SK-N-SH (cell line): ENCODE measurements at regions not wholly inside any gene's neighbourhood (a gene's known extent, or its start where the extent isn't known, plus 50 kb on each side); places are given as distances from the start of the nearest gene placed in this dataset.

Source experiments
- CTCF ChIA-PET: fragments of 300-600, 350-600 bp; formaldehyde crosslinking; extraction: SDS; loops from one replicate; lab custom pipeline; 2021; lab: Yijun Ruan, JAX
- POLR2A ChIA-PET: fragments of 350-600 bp; sonication (Branson Sonifier 250); formaldehyde crosslinking; extraction: SDS; loops from one replicate; lab custom pipeline; 2020; ENCODE audit warnings: antibody characterized with exemption, inconsistent platforms; lab: Yijun Ruan, JAX
- DNase-seq: peaks from one replicate; pipeline ENCODE4 v3.0.0; 2012
- H2AFZ ChIP-seq: fragments of 200-600 bp; sonication (generic); 2 replicates; pipeline ENCODE4 v1.8.1; 2016; ENCODE audit warnings: antibody characterized with exemption, mild to moderate bottlenecking, low read depth
- H3F3A ChIP-seq: fragments of 200-600 bp; sonication (generic); replicated peaks from 2 replicates; pipeline ENCODE3; 2016; ENCODE audit warnings: antibody characterized with exemption, mild to moderate bottlenecking; ENCODE audit not compliant: insufficient read depth
- H3K27ac ChIP-seq, 2 experiments: fragments of 200-500 bp in 1 of 2; fragments of 200-600 bp in 1 of 2; sonication (Bioruptor generic) in 1 of 2; sonication (generic), shearing (Covaris generic) in 1 of 2; 2 replicates each; pipeline versions ENCODE4 v1.5.1 to v1.6.1; 2014 to 2016; ENCODE audit warnings: low read depth in 2 of 2, inconsistent platforms in 1 of 2, low read length in 1 of 2, mild to moderate bottlenecking in 1 of 2, mixed read lengths in 1 of 2
- H3K27me3 ChIP-seq: fragments of 200-600 bp; sonication (generic), shearing (Covaris generic); 2 replicates; pipeline ENCODE4 v1.6.1; 2016; ENCODE audit warnings: mixed run types; ENCODE audit not compliant: insufficient read depth
- H3K36me3 ChIP-seq, 2 experiments: fragments of 200-500 bp in 1 of 2; fragments of 200-600 bp in 1 of 2; sonication (Bioruptor generic) in 1 of 2; sonication (generic) in 1 of 2; replicated peaks in 1 of 2; 2 replicates each; pipeline versions ENCODE3 to v1.5.1; 2014 to 2016; ENCODE audit warnings: low read length in 1 of 2, mild to moderate bottlenecking in 1 of 2; ENCODE audit not compliant: insufficient read depth in 2 of 2, control insufficient read depth in 1 of 2
- H3K4me1 ChIP-seq, 2 experiments: fragments of 200-500 bp in 1 of 2; fragments of 200-600 bp in 1 of 2; sonication (Bioruptor generic) in 1 of 2; sonication (generic), shearing (Covaris generic) in 1 of 2; 2 replicates each; pipeline versions ENCODE4 v1.5.1 to v1.6.1; 2014 to 2016; ENCODE audit warnings: low read depth in 1 of 2, low read length in 1 of 2, mixed run types in 1 of 2; ENCODE audit not compliant: insufficient read depth in 2 of 2, control insufficient read depth in 1 of 2
- H3K4me2 ChIP-seq: fragments of 200-600 bp; sonication (generic), shearing (Covaris generic); 2 replicates; pipeline ENCODE4 v1.6.1; 2017; ENCODE audit warnings: mixed run types
- H3K4me3 ChIP-seq, 2 experiments: fragments of 200-500 bp in 1 of 2; fragments of 200-600 bp in 1 of 2; sonication (Bioruptor generic) in 1 of 2; sonication (generic), shearing (Covaris generic) in 1 of 2; 2 replicates each; pipeline versions ENCODE4 v1.5.1 to v1.8.1; 2014 to 2016; ENCODE audit warnings: low read depth in 2 of 2, inconsistent platforms in 1 of 2, low read length in 1 of 2, mild to moderate bottlenecking in 1 of 2, mixed read lengths in 1 of 2, moderate library complexity in 1 of 2
- H3K79me2 ChIP-seq: fragments of 200-600 bp; sonication (generic); 2 replicates; pipeline ENCODE4 v1.8.1; 2017; ENCODE audit warnings: mild to moderate bottlenecking; ENCODE audit not compliant: insufficient read depth
- H3K9ac ChIP-seq: fragments of 200-600 bp; sonication (generic); 2 replicates; pipeline ENCODE4 v1.6.1; 2017; ENCODE audit warnings: mixed run types
- H3K9me2 ChIP-seq: fragments of 200-600 bp; sonication (generic); 2 replicates; pipeline ENCODE4 v1.6.1; 2017; ENCODE audit warnings: mixed run types
- H3K9me3 ChIP-seq: fragments of 200-600 bp; sonication (generic); 2 replicates; pipeline ENCODE4 v1.6.1; 2017; ENCODE audit warnings: mixed run types, mild to moderate bottlenecking, moderate library complexity
- H4K20me1 ChIP-seq: fragments of 200-600 bp; sonication (generic); 2 replicates; pipeline ENCODE4 v1.6.1; 2017; ENCODE audit warnings: mild to moderate bottlenecking, mixed run types; ENCODE audit not compliant: insufficient read depth
- CHD2 ChIP-seq: fragments of 150-350 bp; IDR thresholded peaks from 2 replicates; pipeline ENCODE4 v1.6.1; 2018; ENCODE audit warnings: low read length; ENCODE audit not compliant: partially characterized antibody
- ELF1 ChIP-seq: IDR thresholded peaks from 2 replicates; pipeline ENCODE4 v1.4.0; 2012
- EP300 ChIP-seq, 2 experiments: IDR thresholded peaks; 2 replicates each; pipeline versions ENCODE4 v1.4.0 to v1.6.1; 2012; ENCODE audit warnings: borderline replicate concordance in 1 of 2, low read depth in 1 of 2, low read length in 1 of 2
- EZH2phosphoT487 ChIP-seq: fragments of 200-600 bp; sonication (generic); IDR thresholded peaks from 2 replicates; pipeline ENCODE4 v1.6.1; 2017; ENCODE audit warnings: low read depth, mixed run types, mild to moderate bottlenecking, antibody characterized with exemption, moderate library complexity, borderline replicate concordance
- FOXJ3 ChIP-seq: sonication (generic); formaldehyde crosslinking; IDR thresholded peaks from 2 replicates; pipeline ENCODE4 v1.5.1; 2020; ENCODE audit warnings: mild to moderate bottlenecking, missing genetic modification reagents
- GABPA ChIP-seq: IDR thresholded peaks from 2 replicates; pipeline ENCODE4 v1.4.0; 2012; ENCODE audit warnings: low read depth, mild to moderate bottlenecking
- GATA2 ChIP-seq: sonication (generic); formaldehyde crosslinking; IDR thresholded peaks from 2 replicates; pipeline ENCODE4 v1.5.0; 2020; ENCODE audit warnings: mild to moderate bottlenecking, missing genetic modification reagents
- MXI1 ChIP-seq: IDR thresholded peaks from 2 replicates; pipeline ENCODE4 v1.6.1; 2012; ENCODE audit warnings: mild to moderate bottlenecking, low read depth, low read length, improper control_type of control experiment
- NFIC ChIP-seq: IDR thresholded peaks from 2 replicates; pipeline ENCODE4 v1.4.0; 2012; ENCODE audit warnings: borderline replicate concordance
- NRF1 ChIP-seq: IDR thresholded peaks from 2 replicates; pipeline ENCODE4 v1.6.1; 2012; ENCODE audit warnings: low read depth, mild to moderate bottlenecking, low read length
- RAD21 ChIP-seq: IDR thresholded peaks from 2 replicates; pipeline ENCODE4 v1.6.1; 2012; ENCODE audit warnings: mild to moderate bottlenecking, low read length
- RCOR1 ChIP-seq: fragments of 150-350 bp; IDR thresholded peaks from 2 replicates; pipeline ENCODE4 v1.6.1; 2017; ENCODE audit warnings: antibody characterized with exemption, low read length
- RFX5 ChIP-seq: IDR thresholded peaks from 2 replicates; pipeline ENCODE4 v1.6.1; 2012; ENCODE audit warnings: mild to moderate bottlenecking, improper control_type of control experiment, low read length
- SIN3A ChIP-seq: IDR thresholded peaks from 2 replicates; pipeline ENCODE4 v1.6.1; 2012; ENCODE audit warnings: low read depth, mild to moderate bottlenecking, low read length, moderate library complexity, borderline replicate concordance
- SMC3 ChIP-seq: IDR thresholded peaks from 2 replicates; pipeline ENCODE4 v1.6.1; 2012; ENCODE audit warnings: low read depth, low read length, improper control_type of control experiment
- WGBS: methylation state at CpG from one replicate; pipeline ENCODE4 v1.1.6; 2017; ENCODE audit warnings: low lambda C conversion rate; 5-methylcytosine and 5-hydroxymethylcytosine counted together
- TF ChIP-seq, protein P1 (sequence below): fragments of 150-350 bp; IDR thresholded peaks from 2 replicates; pipeline ENCODE4 v1.6.1; 2017; ENCODE audit warnings: antibody characterized with exemption, low read length, low read depth, borderline replicate concordance
- TF ChIP-seq, protein P2 (sequence below): IDR thresholded peaks from 2 replicates; pipeline ENCODE4 v1.6.1; 2012; ENCODE audit warnings: mild to moderate bottlenecking, low read depth, low read length, moderate library complexity
- TF ChIP-seq, protein P3 (sequence below): IDR thresholded peaks from 2 replicates; pipeline ENCODE4 v1.4.0; 2012; ENCODE audit warnings: low read depth
- TF ChIP-seq, protein P4 (sequence below): fragments of 150-350 bp; IDR thresholded peaks from 2 replicates; pipeline ENCODE4 v1.6.1; 2016; ENCODE audit warnings: mild to moderate bottlenecking, low read depth, low read length

DNA sequence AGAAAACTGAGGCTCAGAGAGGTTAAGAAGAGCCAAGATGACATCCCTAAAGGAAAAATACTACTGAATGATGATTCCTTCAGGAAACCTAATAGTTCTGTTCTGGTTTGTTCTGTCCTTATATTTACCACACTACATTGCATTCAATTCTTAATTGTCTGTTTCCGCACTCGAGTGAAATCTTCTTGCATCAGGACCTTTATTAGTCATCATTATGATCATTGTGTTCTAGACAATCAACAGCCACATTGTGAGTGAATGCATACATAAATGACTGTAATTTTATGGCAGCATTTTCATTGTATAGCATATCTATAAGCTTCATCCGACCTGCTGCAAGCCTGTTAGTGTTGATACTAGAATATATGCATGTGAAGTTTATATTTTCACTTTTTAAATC, 156.7 kb upstream of the FAM241A start:
- CTCF ChIA-PET = no interaction called here

More for the DNA sequence above, 156.7 kb upstream of the FAM241A start:
- DNase-seq = no peak
- Histone ChIP-seq H3K27me3 (peaks cover 6% of the 10 kb centered on the region; the same call in 1 of the 2 replicates), H3F3A (no peaks in the 10 kb centered on the region)
- POLR2A ChIA-PET = no interaction called here
- TF ChIP-seq MXI1 = no peak
- no peak for TF ChIP-seq NRF1
- no peak for TF ChIP-seq EP300 (IDR thresholded peaks at IDR 0.05; ENCODE audit: borderline replicate concordance in 1 of 2, low read depth in 1 of 2, low read length in 1 of 2)
- TF ChIP-seq SIN3A = no peak
- TF ChIP-seq GABPA = no peak
- TF ChIP-seq EZH2phosphoT487 = no peak
- TF ChIP-seq, protein P1, sequence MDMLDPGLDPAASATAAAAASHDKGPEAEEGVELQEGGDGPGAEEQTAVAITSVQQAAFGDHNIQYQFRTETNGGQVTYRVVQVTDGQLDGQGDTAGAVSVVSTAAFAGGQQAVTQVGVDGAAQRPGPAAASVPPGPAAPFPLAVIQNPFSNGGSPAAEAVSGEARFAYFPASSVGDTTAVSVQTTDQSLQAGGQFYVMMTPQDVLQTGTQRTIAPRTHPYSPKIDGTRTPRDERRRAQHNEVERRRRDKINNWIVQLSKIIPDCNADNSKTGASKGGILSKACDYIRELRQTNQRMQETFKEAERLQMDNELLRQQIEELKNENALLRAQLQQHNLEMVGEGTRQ = no peak
- TF ChIP-seq, protein P2, sequence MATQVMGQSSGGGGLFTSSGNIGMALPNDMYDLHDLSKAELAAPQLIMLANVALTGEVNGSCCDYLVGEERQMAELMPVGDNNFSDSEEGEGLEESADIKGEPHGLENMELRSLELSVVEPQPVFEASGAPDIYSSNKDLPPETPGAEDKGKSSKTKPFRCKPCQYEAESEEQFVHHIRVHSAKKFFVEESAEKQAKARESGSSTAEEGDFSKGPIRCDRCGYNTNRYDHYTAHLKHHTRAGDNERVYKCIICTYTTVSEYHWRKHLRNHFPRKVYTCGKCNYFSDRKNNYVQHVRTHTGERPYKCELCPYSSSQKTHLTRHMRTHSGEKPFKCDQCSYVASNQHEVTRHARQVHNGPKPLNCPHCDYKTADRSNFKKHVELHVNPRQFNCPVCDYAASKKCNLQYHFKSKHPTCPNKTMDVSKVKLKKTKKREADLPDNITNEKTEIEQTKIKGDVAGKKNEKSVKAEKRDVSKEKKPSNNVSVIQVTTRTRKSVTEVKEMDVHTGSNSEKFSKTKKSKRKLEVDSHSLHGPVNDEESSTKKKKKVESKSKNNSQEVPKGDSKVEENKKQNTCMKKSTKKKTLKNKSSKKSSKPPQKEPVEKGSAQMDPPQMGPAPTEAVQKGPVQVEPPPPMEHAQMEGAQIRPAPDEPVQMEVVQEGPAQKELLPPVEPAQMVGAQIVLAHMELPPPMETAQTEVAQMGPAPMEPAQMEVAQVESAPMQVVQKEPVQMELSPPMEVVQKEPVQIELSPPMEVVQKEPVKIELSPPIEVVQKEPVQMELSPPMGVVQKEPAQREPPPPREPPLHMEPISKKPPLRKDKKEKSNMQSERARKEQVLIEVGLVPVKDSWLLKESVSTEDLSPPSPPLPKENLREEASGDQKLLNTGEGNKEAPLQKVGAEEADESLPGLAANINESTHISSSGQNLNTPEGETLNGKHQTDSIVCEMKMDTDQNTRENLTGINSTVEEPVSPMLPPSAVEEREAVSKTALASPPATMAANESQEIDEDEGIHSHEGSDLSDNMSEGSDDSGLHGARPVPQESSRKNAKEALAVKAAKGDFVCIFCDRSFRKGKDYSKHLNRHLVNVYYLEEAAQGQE = no peak
- TF ChIP-seq GATA2 (CRISPR knock-in tag) = no peak
- TF ChIP-seq CHD2 = no peak
- TF ChIP-seq NFIC = no peak
- no peak for TF ChIP-seq FOXJ3 (CRISPR knock-in tag)
- no peak for TF ChIP-seq RCOR1
- no peak for TF ChIP-seq RFX5
- no peak for TF ChIP-seq SMC3
- TF ChIP-seq, protein P3, sequence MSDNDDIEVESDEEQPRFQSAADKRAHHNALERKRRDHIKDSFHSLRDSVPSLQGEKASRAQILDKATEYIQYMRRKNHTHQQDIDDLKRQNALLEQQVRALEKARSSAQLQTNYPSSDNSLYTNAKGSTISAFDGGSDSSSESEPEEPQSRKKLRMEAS = no peak
- no peak for TF ChIP-seq RAD21
- TF ChIP-seq ELF1 = no peak
- TF ChIP-seq, protein P4, sequence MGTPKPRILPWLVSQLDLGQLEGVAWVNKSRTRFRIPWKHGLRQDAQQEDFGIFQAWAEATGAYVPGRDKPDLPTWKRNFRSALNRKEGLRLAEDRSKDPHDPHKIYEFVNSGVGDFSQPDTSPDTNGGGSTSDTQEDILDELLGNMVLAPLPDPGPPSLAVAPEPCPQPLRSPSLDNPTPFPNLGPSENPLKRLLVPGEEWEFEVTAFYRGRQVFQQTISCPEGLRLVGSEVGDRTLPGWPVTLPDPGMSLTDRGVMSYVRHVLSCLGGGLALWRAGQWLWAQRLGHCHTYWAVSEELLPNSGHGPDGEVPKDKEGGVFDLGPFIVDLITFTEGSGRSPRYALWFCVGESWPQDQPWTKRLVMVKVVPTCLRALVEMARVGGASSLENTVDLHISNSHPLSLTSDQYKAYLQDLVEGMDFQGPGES = no peak
- TF ChIP-seq, all 33 proteins: peak for 0
- H3K4me2 ChIP-seq = no peak overlapping the region
- no peaks in the 10 kb centered on the region for H3K4me1 ChIP-seq
- H3K79me2 ChIP-seq = no peaks in the 10 kb centered on the region
- no peak overlapping the region for H2AFZ ChIP-seq
- H3K27ac ChIP-seq = no peak overlapping the region
- 4% methylated on average over 3 of the region's 3 CpGs for WGBS
- no peaks in the 10 kb centered on the region for H3K9me3 ChIP-seq
- no peaks in the 10 kb centered on the region for H3K9me2 ChIP-seq
- no peak overlapping the region for H3K9ac ChIP-seq
- H3K36me3 ChIP-seq = no peaks in the 10 kb centered on the region
- H4K20me1 ChIP-seq = no peaks in the 10 kb centered on the region
- no peak overlapping the region for H3K4me3 ChIP-seq
